HG02642 (cell line): ENCODE measurements at regions not wholly inside any gene's neighbourhood (a gene's known extent, or its start where the extent isn't known, plus 50 kb on each side); places are given as distances from the start of the nearest gene placed in this dataset.
"Not testable (repeated sequence)": the region's sequence is repeated elsewhere in the genome, so short reads cannot be mapped to it uniquely, and the experiment has no call there.

Experiments used
- ATAC-seq: cut with Tn5 transposase; IDR thresholded peaks from one replicate; pipeline ENCODE4 v1.9.1; 2021; ENCODE audit warnings: mild to moderate bottlenecking; ENCODE audit not compliant: unreplicated experiment, poor library complexity

GRCh38 chr5:36521219-36521618 lies 85.2 kb upstream of the SLC1A3 start:
- ATAC-seq = no peak

- ATAC-seq = no peak
Measured at GRCh38 chr5:36521838-36522745, 84.3 kb upstream of the SLC1A3 start.

DNA sequence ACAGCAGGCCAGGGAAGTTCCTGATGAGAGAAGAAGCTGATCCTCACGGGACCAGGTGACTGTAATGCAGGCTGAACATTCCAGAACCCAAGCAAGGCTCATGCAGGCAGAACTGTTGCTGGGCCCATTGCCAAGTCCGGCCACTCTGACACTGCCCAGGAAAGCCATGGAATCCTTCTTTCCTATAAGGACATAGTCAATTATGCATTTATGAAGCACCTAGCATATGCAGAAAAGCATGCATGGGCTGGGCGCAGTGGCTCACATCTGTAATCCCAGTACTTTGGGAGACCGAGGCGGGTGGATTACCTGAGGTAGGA lies 83.7 kb upstream of the SLC1A3 start:
- ATAC-seq = no peak

DNA sequence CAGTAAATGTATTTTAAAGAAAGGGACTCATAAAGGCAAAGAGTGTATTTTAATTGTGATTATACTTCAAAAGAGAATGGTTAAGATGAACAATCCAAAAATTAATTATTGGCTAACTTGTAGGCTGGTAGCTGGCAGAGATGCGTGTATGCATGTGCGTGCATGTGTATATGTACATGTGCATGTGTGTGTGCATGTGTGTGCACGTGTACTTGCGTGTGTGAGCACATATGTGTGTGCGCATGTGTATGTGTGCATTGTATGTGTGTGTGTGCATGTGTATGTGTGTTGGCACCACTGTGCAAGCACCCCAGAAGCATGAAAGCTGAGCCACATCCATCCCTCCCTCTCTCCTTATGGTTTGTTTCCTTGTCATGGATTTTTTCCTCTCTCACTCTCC lies 83.0 kb upstream of the SLC1A3 start:
- ATAC-seq = no peak

GRCh38 chr5:36523926-36524325 lies 82.5 kb upstream of the SLC1A3 start:
- no peak for ATAC-seq

DNA sequence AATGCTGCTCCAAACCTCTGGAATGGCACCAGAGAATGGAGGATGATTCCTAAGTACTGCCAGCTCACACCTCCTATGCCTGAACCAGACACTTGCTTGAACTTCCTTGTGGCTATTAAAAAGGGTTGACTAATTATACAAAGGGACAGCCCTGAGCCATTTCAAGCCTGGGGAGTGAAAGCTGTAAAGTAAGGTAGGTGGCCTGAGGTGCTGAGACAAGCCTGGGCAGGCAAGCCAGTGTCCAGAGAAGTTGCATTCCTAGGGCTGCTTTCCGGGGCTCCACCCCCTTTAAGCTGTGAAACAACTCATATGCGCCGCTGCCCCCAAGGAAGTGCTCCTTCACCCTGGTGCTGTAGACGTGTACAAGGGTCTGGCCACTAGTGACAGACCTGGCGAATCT lies 79.9 kb upstream of the SLC1A3 start:
- ATAC-seq = no peak

DNA sequence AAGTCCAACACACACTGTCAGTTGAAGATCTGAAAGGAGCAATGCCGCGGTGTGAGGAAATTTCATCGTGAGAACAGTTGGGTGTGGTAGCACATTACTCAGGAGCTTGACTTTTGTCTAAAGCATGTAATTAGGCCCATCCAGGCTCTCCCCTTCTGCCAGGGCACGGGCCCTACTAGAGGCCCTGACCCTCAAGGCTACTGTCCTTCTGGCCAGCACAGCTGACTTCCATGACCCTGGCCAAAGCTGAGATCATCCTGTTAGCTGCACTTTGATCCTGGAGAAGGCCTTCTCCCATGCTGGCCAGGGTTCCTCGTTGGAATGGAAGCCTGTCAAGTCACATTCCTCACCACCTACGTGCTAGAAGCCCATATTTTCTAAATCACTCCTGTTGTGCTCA lies 77.8 kb upstream of the SLC1A3 start:
- ATAC-seq = no peak

DNA sequence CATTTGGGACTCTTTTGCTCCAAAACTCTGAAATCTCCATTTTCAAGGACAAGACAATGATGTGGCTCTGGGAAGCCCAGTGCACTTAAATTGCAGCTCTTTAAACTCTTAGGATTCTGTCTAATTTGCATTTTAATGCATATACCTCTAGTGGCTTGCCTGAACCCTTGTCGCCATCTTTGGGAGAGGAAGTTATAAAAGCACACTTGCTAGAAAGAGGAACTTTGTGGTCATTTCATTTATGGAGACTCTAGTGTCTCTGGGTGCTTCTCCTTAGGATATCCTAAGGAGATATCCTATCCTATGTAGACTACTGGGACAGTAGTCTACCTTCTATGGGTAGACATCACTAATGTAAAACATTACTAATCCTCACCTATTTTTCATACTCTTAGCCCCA lies 77.3 kb upstream of the SLC1A3 start:
- ATAC-seq = no peak

GRCh38 chr5:36530215-36530614 lies 76.2 kb upstream of the SLC1A3 start:
- ATAC-seq = no peak

DNA sequence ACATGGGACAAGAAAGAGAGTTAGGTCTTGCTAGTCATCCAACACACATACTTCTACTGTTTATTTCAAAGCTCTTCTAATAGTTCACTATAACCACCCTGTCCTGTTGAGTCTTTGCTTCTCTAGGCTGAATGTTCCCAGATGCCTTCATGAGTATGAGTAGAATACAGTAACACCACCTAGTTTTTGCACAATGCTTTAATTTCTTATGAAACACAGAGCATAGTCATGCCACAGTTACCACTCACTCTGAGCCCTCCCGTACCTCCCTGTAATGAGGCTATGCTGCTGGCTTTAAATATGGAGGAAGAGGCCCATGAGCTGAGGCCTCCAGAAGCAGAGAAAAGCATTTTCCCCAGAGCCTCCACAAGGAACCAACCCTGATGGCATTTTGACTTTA lies 75.0 kb upstream of the SLC1A3 start:
- ATAC-seq = no peak

DNA sequence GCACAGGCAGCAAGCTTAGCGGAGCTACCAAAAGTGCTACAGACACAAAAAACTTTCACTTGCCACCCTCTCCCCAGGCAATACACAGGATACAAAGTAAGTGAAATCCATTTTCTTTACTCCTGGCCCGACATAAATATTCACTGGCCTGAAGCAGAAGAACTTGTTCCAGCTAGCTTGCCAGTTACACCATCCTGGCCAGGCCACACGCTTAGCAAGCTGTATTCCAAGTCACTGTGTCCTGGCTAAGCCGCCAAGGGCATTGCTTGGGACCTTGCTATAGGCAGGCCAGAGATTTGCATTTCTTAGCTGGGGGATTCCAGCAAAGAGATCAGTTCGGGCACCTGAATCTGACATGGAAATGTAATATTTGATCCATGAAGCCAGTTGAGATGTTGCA lies 71.0 kb upstream of the SLC1A3 start:
- ATAC-seq = no peak

DNA sequence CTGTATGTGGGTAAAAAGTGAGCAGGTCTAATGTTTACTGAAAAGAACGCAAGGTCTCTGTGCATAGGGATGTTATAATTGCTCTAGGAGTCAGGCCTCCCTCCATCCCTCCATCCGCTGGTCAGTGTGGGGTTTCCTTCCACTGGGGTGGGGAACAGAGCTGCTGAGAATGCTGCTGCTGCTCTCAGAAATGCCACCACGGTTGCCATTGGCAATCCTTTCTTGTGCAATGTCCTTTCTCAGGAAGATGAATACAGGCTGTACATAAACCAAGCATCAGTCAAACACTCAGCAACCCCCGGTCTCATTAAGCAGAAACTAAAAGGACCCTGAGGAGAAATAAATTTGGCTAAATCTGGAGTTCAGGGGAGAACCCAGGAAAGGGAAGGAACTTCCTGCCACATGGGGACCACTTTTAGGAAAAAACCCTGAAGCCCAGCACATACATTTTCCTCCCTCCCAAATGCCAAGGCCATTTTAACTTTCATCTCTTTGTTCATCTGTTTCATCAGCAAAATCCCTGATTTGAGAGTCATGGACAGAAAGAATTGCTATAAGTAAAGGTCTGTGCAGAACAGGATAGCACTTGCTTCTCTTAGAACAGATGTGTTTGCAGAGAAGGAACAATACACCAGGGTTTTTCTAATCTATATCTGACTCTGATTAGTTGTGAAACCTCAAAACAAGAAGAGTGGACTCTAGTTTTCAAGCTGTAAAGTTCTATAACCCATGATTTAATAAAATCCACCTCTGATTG lies 70.4 kb upstream of the SLC1A3 start:
- no peak for ATAC-seq

DNA sequence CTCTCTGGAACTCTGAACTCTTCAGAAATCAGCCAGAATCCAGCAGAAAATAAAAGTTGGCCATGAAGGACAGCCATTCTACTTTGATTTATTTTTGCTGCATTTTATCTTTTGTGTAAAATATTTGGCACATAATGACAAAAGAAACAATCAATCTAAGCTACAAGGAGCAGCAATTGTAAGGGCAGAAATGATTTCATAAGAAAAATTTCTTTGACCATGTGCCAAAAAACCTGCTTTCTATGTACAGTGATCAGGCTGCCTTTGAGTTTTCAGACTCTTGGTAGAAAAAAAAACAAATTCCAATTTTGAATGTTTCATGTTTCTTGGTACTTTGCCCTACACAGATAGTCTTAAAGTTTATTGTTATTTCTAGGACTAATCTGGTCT lies 69.8 kb upstream of the SLC1A3 start:
- ATAC-seq = no peak

GRCh38 chr5:36537724-36538123 lies 68.7 kb upstream of the SLC1A3 start:
- ATAC-seq = no peak

DNA sequence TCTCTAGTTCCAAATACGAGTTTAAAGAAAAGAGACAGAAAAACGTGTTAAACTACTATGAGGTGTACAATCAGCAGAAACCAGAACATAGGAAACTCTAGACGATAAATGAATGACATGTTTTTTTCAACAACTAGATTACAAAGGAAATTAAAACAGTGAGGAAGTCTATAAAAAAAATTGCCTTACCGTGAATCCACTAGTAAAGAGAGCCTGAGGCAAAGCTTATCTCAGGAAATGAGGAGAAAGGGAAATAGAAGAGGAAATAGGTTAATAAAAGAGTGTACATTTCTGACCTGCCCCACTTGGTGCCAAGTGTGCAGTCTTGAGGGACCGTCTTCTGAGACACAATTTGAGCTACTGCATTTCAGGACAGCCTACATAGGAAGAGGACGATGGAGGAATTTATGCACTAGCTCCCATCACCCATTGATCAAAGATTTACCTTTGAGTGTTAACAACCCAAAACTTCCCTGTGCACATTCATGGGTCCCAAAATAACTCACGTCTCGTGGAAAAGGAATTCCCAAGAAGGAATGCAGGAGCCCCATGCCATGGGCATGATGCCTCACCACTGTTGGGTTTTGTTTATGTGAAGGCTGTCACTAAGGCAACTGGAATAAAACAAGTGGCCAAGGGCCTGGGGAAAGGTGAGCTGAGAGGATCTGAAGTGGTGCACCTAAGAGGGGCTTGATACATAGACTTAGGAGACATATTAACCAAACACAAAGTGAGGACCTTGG lies 53.6 kb upstream of the SLC1A3 start:
- no peak for ATAC-seq

DNA sequence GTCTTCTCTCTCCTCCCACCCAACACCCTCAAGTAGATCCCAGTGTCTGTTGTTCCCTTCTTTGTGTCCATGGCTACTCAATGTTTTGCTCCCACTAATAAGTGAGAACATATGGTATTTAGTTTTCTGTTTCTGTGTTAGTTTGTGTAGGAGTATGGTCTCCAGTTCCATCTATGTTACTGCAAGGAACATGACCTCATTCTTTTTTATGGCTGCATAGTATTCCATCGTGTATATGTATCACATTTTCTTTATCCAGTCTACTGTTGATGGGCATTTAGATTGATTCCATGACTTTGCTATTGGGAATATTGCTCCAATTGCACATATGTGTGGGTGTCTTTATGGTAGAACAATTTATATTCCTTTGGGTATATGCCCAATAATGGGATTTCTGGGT lies 51.4 kb upstream of the SLC1A3 start:
- not testable (repeated sequence) for ATAC-seq
